IPS-20b (cell line): ENCODE measurements at regions not wholly inside any gene's neighbourhood (a gene's known extent, or its start where the extent isn't known, plus 50 kb on each side); places are given as distances from the start of the nearest gene placed in this dataset.
"Not testable (repeated sequence)": the region's sequence is repeated elsewhere in the genome, so short reads cannot be mapped to it uniquely, and the experiment has no call there.

Experiments
- H3K27ac ChIP-seq: one replicate; pipeline ENCODE4 v1.5.1; 2013; ENCODE audit warnings: low read length
- H3K27me3 ChIP-seq: 2 replicates; pipeline ENCODE4 v1.6.1; 2013; ENCODE audit warnings: mild to moderate bottlenecking, low read length, inconsistent platforms; ENCODE audit not compliant: insufficient read depth
- H3K36me3 ChIP-seq: 2 replicates; pipeline ENCODE4 v1.6.1; 2013; ENCODE audit warnings: low read depth, mild to moderate bottlenecking, inconsistent platforms, low read length, moderate library complexity; ENCODE audit not compliant: insufficient read depth
- H3K4me1 ChIP-seq: 2 replicates; pipeline ENCODE4 v1.6.1; 2013; ENCODE audit warnings: mild to moderate bottlenecking, control low read depth, inconsistent platforms, low read length, moderate library complexity; ENCODE audit not compliant: insufficient read depth
- H3K4me3 ChIP-seq: 2 replicates; pipeline ENCODE4 v1.5.1; 2013; ENCODE audit warnings: mild to moderate bottlenecking, low read length, inconsistent platforms
- H3K9ac ChIP-seq: 2 replicates; pipeline ENCODE4 v1.6.1; 2013; ENCODE audit warnings: low read depth, mild to moderate bottlenecking, inconsistent platforms, low read length, moderate library complexity
- H3K9me3 ChIP-seq: 2 replicates; pipeline ENCODE4 v1.6.1; 2013; ENCODE audit warnings: mild to moderate bottlenecking, low read depth, low read length, inconsistent platforms; ENCODE audit not compliant: insufficient read depth

DNA sequence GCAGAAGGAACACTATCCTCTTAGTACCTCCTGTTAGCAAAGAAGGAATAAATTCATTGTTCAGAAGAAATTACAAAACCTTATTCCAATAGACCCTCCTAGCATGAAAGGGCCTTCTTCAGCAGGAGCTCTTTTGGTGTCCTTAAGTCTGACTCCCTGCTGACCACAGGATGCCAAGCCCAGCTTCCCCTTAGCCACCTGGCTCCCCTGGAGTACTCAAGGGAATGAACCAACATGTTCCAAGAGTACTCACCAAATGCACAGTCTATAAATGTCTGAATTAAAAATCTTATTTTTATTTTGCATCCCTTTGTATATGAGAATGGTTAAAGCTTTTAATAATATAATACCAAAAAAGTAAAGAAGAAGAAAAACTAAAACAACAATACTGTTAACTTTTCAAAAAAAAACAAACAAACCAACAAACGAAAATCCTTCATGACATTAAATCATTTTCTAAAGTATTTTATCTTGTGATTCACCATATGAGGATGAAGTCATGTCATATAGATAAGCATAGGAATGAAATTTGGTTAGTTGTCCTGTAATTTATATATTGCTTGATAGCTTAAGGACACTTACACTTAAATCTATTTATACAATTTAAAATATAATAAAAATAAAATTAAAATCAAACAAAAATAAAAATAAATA is 1355.1 kb downstream of the HACE1 start:
- Histone ChIP-seq H3K4me3 (no peak overlapping the region), H3K27ac (no peak overlapping the region), H3K36me3 (no peaks in the 10 kb centered on the region), H3K27me3 (no peaks in the 10 kb centered on the region), H3K9ac (no peak overlapping the region), H3K4me1 (no peaks in the 10 kb centered on the region), H3K9me3 (no peaks in the 10 kb centered on the region)

DNA sequence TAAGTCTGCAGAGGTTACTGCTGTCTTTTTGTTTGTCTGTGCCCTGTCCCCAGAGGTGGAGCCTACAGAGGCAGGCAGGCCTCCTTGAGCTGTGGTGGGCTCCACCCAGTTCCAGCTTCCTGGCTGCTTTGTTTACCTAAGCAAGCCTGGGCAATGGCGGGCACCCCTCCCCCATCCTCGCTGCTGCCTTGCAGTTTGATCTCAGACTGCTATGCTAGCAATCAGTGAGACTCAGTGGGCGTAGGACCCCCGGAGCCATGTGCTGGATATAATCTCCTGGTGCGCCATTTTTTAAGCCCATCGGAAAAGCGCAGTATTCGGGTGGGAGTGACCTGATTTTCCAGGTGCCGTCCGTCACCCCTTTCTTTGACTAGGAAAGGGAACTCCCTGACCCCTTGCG is 1363.1 kb downstream of the HACE1 start:
- not testable (repeated sequence) for H3K36me3 ChIP-seq, H3K27ac ChIP-seq, H3K4me1 ChIP-seq, H3K9me3 ChIP-seq, H3K4me3 ChIP-seq, H3K9ac ChIP-seq, H3K27me3 ChIP-seq

- H3K9me3 ChIP-seq: 0 out of 2 replicates have a peak, but pooled peaks cover 4% of the 10 kb centered on the region
- no peak overlapping the region for H3K9ac ChIP-seq
- no peak overlapping the region for H3K27ac ChIP-seq
- no peak overlapping the region for H3K4me3 ChIP-seq
- H3K36me3 ChIP-seq: no peaks in the 10 kb centered on the region
- no peaks in the 10 kb centered on the region for H3K27me3 ChIP-seq
- H3K4me1 ChIP-seq: no peaks in the 10 kb centered on the region
Observed at GRCh38 chr6:103456652-103457051, 1403.1 kb downstream of the HACE1 start.

DNA sequence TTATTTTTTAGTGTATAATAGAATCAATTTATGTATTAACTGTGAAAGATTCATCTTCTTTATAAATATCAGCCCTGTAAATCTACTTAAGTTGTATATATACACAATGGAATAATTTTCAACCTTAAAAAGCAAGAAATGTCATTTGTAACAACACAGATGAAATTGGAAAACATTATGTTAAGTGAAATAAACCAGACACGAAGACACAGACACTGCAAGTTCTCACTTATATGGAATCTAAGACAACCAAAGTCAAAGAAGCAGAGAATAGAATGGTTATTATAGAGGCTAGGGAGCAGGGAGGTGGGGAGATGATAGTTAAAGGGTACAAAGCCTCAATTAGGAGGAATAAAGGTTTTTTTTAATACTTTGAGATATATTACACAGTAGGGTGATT is 1404.4 kb downstream of the HACE1 start:
- no peak overlapping the region for H3K9ac ChIP-seq
- H3K36me3 ChIP-seq: no peaks in the 10 kb centered on the region
- no peaks in the 10 kb centered on the region for H3K4me1 ChIP-seq
- 0 out of 2 replicates have a peak, but pooled peaks cover 4% of the 10 kb centered on the region for H3K9me3 ChIP-seq
- H3K27me3 ChIP-seq: no peaks in the 10 kb centered on the region
- no peak overlapping the region for H3K27ac ChIP-seq
- no peak overlapping the region for H3K4me3 ChIP-seq

DNA sequence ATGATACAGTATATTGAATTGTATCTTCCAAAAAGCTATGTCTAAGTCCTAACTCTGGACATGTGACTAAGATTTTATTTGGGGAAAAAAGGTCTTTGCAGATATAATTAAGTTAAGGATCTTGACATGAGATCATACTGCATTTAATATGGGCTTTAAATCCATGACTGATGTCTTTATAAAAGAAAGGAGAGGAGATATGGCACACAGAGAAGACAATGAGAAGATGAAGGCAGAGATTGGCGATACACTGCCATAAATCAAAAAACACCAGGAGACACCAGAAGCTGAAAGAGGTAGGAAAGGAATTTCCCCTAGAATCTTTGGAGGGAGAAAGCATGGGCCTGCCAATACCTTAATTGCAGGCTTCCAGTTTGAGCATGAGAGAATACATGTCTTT is 1450.2 kb downstream of the HACE1 start:
- no peaks in the 10 kb centered on the region for H3K36me3 ChIP-seq
- H3K9ac ChIP-seq: no peak overlapping the region
- H3K4me1 ChIP-seq: no peaks in the 10 kb centered on the region
- no peak overlapping the region for H3K4me3 ChIP-seq
- H3K27ac ChIP-seq: no peak overlapping the region
- H3K27me3 ChIP-seq: no peaks in the 10 kb centered on the region
- H3K9me3 ChIP-seq: no peaks in the 10 kb centered on the region

DNA sequence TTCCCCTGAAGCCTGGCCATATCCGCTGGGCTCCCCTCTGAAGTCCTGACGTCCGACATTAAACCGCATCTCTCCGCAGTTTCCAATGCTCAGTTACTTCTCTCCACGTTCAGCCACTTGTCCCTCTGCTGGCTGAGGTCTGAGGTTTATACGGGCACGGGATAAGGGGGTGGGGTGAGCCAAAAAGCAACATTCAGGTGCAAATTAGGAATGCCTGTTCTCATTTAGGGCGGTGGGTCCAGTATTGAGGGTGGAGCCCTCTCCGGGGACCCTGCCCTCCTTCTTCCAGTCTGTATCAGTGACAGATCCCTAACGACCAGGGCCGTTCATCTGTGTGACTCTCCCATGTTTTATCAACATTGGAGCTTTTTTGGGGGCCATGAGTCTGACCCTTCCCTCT is 1454.4 kb downstream of the HACE1 start:
- Histone ChIP-seq H3K9me3 (no peaks in the 10 kb centered on the region), H3K9ac (no peak overlapping the region), H3K4me3 (peak overlapping the region; percentile 7; the same call in 1 of the 2 replicates), H3K4me1 (no peaks in the 10 kb centered on the region), H3K27ac (no peak overlapping the region), H3K27me3 (no peaks in the 10 kb centered on the region), H3K36me3 (no peaks in the 10 kb centered on the region)

DNA sequence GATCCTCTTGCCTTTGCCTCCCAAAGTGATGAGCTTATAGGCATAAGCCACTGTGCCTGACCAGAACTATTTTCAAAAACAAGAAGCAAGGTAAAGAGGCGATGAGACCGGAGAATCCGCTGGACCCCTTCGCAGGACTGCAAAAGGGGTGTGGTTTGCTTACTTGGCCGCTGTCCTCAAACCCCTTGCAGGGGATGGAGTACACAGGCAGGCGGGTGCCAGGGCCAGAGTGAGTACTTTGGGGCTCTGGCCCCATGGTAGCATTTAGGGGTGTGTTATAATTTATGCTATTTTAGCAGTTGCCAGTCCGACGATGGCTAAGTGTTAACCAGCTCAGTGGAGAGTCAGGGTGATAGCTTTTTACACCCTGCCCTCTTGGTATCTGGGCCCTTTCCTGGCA is 1454.9 kb downstream of the HACE1 start:
- Histone ChIP-seq H3K4me1 (no peaks in the 10 kb centered on the region), H3K9me3 (no peaks in the 10 kb centered on the region), H3K9ac (no peak overlapping the region), H3K4me3 (no peak overlapping the region), H3K36me3 (no peaks in the 10 kb centered on the region), H3K27me3 (no peaks in the 10 kb centered on the region), H3K27ac (no peak overlapping the region)

DNA sequence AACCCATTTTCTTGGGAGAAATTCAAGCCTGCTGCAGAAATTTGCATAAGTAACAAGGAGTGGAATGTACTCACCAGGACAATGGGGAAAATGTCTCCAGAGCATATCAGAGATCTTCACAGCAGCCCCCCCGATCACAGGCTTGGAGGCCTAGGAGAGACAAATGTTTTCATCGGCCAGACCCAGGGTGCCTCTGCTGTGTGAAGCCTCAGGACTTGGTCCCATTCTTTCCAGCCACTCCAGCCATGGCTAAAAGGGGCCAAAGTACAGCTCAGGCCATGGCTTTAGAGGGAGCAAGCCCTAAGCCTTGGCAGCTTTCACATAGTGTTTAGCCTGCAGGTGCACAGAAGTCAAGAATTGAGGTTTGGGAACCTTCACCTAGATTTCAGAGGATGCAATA is 1463.0 kb downstream of the HACE1 start:
- H3K4me3 ChIP-seq: no peak overlapping the region
- H3K9ac ChIP-seq: no peak overlapping the region
- no peaks in the 10 kb centered on the region for H3K27me3 ChIP-seq
- peaks cover 32% of the 10 kb centered on the region for H3K9me3 ChIP-seq
- no peak overlapping the region for H3K27ac ChIP-seq
- no peaks in the 10 kb centered on the region for H3K36me3 ChIP-seq
- H3K4me1 ChIP-seq: no peaks in the 10 kb centered on the region

GRCh38 chr6:103379272-103379671 is 1480.4 kb downstream of the HACE1 start:
- Histone ChIP-seq H3K36me3 (no peaks in the 10 kb centered on the region), H3K9ac (no peak overlapping the region), H3K9me3 (no peaks in the 10 kb centered on the region), H3K4me3 (no peak overlapping the region), H3K27ac (no peak overlapping the region), H3K4me1 (no peaks in the 10 kb centered on the region), H3K27me3 (no peaks in the 10 kb centered on the region)

DNA sequence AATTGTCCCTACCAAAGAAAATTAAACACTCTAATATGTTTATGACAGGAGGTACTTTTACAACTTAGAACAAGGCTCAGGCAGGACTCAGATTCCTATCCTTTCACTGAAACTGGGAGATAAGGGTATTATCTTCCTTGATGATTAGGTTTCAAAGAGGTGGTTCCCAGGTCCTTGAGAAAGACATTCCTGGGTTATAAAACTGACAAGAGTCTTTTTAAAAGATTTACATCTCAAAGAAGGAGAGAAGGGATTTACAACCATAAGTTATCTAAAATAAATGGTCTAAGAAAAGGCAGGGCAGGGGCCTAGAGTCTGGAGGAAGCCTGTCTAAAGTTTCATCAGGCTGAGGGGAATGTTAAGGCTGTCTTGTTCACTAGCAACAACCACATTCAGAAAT is 1492.5 kb downstream of the HACE1 start:
- H3K9me3 ChIP-seq: no peaks in the 10 kb centered on the region
- H3K27ac ChIP-seq: no peak overlapping the region
- no peaks in the 10 kb centered on the region for H3K36me3 ChIP-seq
- no peak overlapping the region for H3K9ac ChIP-seq
- no peak overlapping the region for H3K4me3 ChIP-seq
- H3K4me1 ChIP-seq: no peaks in the 10 kb centered on the region
- H3K27me3 ChIP-seq: no peaks in the 10 kb centered on the region

DNA sequence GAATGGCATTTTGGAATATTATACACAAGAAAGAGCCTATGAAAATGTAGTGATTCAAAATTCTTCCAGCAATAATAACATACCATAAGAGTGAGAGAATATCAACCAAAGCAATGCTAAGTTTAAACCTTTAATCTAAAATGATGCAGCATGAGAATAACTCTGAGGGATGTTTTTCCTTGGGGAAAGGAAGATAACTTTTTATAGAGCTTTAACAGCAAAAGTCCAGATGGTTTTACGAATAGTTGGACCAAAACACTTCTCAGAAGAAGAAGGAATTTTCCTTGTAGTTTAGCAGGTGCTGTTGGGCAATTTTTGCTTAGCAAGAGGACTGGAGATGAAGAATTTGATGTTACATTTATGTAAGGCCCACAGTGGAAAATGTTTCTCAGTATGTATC is 1503.2 kb downstream of the HACE1 start:
- Histone ChIP-seq H3K27me3 (no peaks in the 10 kb centered on the region), H3K4me1 (no peaks in the 10 kb centered on the region), H3K4me3 (no peak overlapping the region), H3K9me3 (no peaks in the 10 kb centered on the region), H3K9ac (no peak overlapping the region), H3K36me3 (no peaks in the 10 kb centered on the region), H3K27ac (no peak overlapping the region)

DNA sequence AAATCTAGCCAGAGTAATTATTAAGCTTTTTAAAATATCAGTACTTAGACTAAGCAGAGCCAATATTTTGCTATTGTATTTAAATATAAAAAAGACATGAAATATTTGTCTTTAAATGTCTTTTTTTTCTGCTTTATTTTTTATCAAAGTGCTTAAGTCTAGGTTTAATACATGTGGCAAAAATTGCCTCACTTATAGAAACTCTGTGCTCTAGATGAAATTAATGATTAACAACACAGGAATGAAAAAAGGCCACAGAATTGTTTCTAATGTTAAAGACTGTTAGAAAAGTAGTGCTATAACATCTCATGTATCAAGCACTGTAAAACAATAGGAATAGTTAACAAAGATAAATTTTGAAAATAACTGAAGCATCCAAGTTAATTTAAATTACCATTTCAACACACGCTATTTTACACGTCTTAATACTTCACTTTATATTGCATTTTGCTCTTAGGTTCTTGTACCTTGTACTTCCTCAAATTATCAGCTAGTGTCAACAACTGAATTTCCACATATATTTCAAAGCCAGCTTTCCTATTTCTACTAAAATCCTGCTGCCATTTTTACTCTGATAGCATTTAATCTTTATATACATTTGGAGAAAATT is 1515.1 kb downstream of the HACE1 start:
- Histone ChIP-seq H3K9ac (no peak overlapping the region), H3K4me1 (no peaks in the 10 kb centered on the region), H3K36me3 (no peaks in the 10 kb centered on the region), H3K4me3 (no peak overlapping the region), H3K9me3 (no peaks in the 10 kb centered on the region), H3K27me3 (no peaks in the 10 kb centered on the region), H3K27ac (no peak overlapping the region)
